NCI-H2107 treated with DMSO at 0.1 percent for 48 hours (cell line): ENCODE measurements at regions not wholly inside any gene's neighbourhood (a gene's known extent, or its start where the extent isn't known, plus 50 kb on each side); places are given as distances from the start of the nearest gene placed in this dataset.
A peak's percentile ranks its signal among the peaks of the same experiment; 100 is the strongest.
"Not testable (repeated sequence)": the region's sequence is repeated elsewhere in the genome, so short reads cannot be mapped to it uniquely, and the experiment has no call there.

Source experiments
- DNase-seq: peaks from one replicate; lab custom pipeline; 2025; ENCODE audit not compliant: unreplicated experiment; lab: John Stamatoyannopoulos, UW

DNA sequence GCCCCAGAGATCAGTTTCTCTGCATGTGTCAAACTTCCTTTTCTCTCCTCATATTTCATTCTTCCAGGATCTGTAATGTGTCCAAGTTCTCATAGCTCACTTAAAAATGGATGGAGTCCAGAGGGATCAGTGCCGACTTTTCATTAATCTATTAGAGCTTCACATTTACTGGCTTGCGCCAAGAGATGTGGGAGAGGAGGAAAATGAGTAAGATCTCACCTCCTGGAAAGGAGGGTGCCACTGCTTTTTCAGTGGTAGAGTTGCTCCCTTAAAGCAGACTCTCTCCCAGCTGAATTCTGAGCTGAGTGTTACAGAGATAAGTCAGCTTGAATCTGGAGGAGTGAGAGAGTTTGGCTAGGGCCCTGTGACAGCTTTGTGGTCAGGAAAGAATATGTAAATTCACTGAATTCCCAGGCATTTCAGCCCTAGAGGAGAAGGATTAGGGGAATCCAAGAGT lies 175.9 kb downstream of the SOX4 start:
- no peak for DNase-seq

DNA sequence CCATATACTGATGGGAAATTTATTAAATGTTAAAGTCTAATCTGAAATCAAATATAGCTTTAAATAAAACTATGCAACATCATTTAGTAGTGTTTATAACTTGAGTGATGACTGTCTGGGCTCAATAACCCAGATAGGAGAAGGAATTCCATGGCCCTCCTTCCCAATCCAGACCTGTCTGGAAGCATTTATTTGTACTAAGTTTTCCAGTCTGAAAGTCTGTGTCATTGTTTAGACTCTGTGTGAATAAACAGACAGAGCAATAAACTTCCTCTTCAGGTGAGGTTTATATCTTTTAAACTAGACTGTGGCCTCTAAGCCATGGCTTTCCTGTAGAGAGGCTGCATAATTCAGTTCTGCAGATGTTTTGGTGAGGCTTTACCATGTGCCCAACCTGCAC lies 176.4 kb downstream of the SOX4 start:
- DNase-seq = no peak

DNA sequence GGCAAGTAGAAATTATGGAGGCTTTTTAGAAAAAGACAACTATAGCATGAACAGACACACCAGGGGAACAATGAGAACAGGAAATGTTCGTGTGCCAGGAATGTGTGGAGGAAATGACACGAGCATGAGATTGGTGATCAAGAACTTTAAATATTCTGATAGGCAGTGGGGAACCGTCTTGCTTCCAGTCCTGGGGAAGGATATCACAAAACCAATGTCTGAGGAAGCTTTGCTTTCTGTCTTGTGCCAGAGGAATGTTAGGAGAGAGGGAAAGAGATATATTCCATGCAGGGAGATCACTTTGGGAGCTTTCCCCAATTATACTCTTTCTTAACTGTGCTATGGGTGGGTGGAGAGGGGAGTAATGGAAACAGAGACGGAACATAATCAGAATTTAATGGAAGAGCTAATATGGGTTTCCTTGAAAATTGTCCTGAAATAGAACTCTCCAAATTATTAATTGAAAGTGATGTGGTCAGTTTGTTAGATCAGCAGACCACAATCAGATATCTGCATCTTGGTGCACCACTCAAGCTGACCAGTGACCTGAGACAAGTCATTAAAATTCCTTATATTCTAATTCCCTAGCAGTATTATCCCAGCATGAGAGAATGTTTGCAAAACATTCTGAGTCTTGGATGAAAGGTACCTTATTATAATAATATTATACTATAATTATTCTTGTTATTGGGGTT lies 178.2 kb downstream of the SOX4 start:
- no peak for DNase-seq

DNA sequence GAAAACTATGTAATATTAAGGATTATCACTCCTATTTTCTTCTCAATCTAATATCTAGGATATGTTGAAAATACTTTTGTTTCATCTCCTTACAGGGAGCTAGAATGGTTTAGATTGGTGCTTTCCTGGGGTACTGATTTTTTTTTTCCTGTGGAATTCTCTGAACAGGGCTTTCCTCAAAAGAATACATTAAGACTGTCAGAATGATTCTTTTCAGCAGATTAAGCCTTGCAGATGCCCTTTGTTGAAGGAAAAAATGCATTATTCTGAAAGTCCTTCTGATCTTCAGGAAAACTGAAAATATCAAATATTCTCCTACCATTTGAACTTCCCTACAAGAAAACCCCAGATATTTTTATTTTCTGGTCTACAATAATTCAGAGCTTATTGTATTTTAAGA lies 178.9 kb downstream of the SOX4 start:
- DNase-seq = no peak

- DNase-seq = no peak
Measured at GRCh38 chr6:21772884-21773575, 179.5 kb downstream of the SOX4 start.

- DNase-seq = no peak
Measured at GRCh38 chr6:21773576-21773968, 180.0 kb downstream of the SOX4 start.

DNA sequence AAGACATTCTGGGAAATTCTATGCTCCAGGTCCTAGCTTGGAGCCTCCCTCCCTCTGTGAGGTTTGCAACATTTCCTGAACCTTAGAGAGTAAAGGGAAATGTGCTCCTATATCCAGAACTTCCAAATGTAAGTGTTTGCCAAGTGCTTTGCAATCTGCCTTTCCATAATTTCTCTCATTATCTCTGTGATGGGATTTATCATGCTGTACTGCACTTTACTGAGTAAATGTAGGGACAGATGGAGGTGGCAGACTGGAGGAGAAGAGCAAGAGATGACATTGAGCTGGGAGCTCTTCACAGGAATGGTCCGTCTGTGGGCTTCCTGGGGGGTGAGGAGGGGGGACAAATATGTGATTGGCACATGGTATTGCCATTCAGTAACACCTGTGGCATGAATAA lies 184.3 kb downstream of the SOX4 start:
- DNase-seq = no peak

- no peak for DNase-seq
Measured at GRCh38 chr6:21780141-21780540, 186.6 kb downstream of the SOX4 start.

DNA sequence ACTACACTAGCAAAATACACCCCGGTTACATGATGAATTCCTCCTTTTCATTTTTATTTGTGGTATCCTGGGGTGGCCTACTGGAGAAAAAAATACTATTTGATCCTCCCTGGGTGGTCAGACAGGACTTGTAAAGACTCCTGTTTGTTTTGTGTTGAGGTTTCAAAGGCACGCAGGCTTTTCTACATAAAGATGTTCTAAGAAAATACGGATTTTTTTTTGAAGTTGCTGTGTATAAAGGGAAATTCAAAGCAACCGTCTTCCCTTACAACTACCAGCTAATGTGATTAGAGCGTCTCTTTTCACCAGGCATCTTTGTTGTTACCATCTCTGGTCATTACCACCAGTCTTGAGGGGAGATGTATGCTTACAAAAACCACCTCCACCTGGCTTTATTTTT lies 187.1 kb downstream of the SOX4 start:
- no peak for DNase-seq

DNA sequence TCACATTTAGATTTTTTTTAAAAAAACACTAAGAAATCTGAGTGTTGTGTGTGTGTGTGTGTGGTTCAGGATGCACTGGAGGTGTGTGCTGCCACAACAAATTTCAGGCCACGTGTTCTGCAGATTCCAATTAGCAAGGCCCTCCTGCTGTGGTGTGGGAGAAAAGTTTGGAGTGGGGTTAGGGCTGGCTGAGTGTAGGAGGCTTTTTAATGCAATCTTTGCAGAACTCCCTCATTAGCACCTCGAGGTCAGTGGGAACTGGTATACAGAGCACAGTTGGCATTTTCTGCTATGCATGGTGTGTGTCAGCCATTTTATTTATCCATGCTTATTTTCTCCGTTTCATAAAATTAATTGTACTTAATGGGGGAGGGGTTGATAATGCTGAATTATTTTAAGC lies 187.6 kb downstream of the SOX4 start:
- DNase-seq = no peak

DNA sequence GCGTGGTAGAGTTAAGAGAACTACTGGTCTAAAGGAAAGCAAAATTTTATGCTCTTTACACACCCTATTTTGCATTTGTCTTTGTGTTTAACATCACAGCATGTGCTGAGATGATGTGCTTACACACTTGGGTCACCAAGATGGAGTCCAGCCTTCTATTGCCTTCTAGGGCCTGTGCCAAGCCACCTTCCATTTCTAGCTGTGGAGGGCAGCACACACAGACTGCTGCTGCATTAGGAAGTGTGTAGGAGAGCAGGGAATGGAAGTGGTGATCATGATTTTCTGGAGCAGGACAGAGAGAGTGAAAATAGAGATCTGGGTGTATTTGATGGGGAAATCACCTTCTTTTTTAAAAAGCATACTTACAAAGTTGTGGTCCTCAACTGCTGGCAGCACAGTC lies 191.6 kb downstream of the SOX4 start:
- no peak for DNase-seq

DNA sequence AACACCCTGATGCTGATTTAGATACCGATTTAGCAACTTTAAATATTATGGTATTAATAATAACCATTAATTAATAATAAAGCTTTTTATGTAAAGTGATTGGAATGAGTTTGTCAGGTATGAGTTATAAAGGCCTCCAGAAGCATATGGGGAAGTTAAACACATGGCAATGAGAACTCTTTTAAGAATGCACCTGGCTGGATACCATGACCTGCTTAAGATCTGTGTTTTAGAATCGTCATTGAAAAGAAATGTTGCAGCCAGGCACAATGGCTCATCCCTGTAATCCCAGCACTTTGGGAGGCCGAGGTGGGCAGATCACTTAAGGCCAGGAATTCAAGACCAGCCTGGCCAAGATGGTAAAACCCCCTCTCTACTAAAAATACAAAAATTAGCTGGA lies 197.5 kb downstream of the SOX4 start:
- DNase-seq = no peak

DNA sequence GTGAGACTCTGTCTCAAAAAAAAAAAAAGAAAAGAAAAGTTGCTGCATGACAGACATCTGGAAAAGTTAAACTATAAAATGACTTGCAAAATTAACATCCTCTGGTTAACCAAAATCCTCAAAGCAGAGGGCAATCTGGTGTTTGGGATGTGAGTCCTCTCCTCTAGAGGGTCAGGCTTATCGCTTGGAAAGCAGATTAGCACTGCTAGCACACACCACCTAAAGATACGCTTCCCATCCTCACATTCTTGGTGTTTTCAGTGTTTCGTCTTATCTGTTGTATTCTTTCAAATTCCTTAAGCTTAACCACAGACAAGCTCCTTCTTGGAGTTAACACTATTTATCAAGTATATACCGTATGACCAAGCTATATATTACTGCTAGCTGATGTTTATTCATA lies 198.0 kb downstream of the SOX4 start:
- no peak for DNase-seq

GRCh38 chr6:21792177-21792576 lies 198.6 kb downstream of the SOX4 start:
- DNase-seq = no peak

- not testable (repeated sequence) for DNase-seq
Measured at GRCh38 chr6:21796979-21797378, 203.4 kb downstream of the SOX4 start.

- DNase-seq = no peak
Measured at GRCh38 chr6:21798468-21798867, 204.9 kb downstream of the SOX4 start.

DNA sequence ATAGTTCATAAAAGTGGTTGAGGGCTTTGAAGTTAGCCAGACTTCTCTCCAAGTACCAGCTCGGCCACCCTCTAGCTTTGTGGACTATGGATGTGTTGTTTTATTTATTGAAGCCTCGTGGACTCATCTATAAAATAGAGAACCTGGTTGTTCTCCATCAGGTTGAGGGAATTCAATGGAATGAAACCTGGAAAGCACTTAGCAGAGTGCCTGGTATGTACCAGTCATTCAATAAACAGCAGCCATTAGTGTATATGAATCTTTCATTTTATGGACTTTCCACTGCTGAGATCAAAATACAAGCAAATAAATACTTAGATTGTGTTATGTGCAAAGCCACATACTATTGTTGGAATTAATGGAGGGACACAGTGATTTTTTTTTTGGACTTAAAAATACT lies 206.8 kb downstream of the SOX4 start:
- DNase-seq = no peak

DNA sequence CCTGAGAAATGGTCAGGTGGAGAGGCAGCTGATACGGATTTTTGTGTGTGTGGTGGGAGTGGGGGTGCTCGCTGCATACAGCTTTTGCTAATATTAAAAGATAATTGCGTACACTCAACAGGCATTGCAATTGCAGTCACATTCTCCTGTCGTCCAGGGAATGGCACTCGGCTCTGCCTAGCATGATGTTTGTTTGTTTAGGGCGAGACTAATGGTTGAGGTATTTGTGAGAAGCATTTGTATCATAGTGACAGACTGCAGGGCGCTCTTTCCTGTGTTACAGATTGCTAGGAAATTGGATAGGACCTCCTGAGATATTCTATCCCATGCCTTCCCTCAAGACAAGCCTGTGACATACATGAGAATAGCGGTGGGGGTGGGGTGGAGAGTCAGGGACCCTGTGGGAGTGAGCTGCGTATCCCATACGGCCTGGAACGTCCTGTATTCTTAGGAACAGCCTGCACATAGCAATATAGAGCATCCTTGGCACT lies 207.4 kb downstream of the SOX4 start:
- peak; percentile 16 for DNase-seq

- DNase-seq = no peak
Measured at GRCh38 chr6:21801446-21802174, 208.1 kb downstream of the SOX4 start.

GRCh38 chr6:21802175-21802822 lies 208.7 kb downstream of the SOX4 start:
- no peak for DNase-seq

GRCh38 chr6:21804941-21805610 lies 211.5 kb downstream of the SOX4 start:
- no peak for DNase-seq
